Spleen (tissue), 7 donors: ENCODE measurements at regions not wholly inside any gene's neighbourhood (a gene's known extent, or its start where the extent isn't known, plus 50 kb on each side); places are given as distances from the start of the nearest gene placed in this dataset.

ENCODE experiments used
- CTCF ChIP-seq, 11 experiments: fragments of 200-600 bp in 7 of 11; fragments of 450-650 bp in 4 of 11; sonication (generic) in 4 of 11; IDR thresholded peaks in 8 of 11; conservative IDR thresholded peaks in 3 of 11; 1 replicate in 7 of 11; 2 replicates in 4 of 11; pipeline versions ENCODE4 v1.4.0 to v1.8.0; 2016 to 2021; ENCODE audit warnings: antibody characterized with exemption in 11 of 11, inconsistent platforms in 4 of 11, mild to moderate bottlenecking in 1 of 11
- POLR2AphosphoS5 ChIP-seq, 3 donors: sonication (generic); formaldehyde crosslinking; IDR thresholded peaks; one replicate each; pipeline ENCODE4 v1.5.1; 2017; ENCODE audit warnings: antibody characterized with exemption in 3 of 3
- donor health status: DM: no; HTN: no; CAD: no; lungs with moderate emphysema.
- donor health status: DM: no; HTN: no; CAD: no.
- donor health status: DM: no; HTN: no; CAD: no.

- no peak for TF ChIP-seq POLR2AphosphoS5 (IDR thresholded peaks at IDR 0.05)
- no peak for TF ChIP-seq CTCF (IDR thresholded peaks at IDR 0.05 in 8 of 11, conservative IDR thresholded peaks at IDR 0.05 in 3 of 11)
These were observed 243.3 kb upstream of the LINC00305 start for GRCh38 chr18:64392202-64392601.
